SH-SY5Y (cell line): ENCODE measurements at regions not wholly inside any gene's neighbourhood (a gene's known extent, or its start where the extent isn't known, plus 50 kb on each side); places are given as distances from the start of the nearest gene placed in this dataset.

Source experiments
- GATA2 ChIP-seq: IDR thresholded peaks from 2 replicates; pipeline ENCODE4 v1.6.1; 2011; ENCODE audit warnings: mild to moderate bottlenecking, low read depth, low read length
- GATA3 ChIP-seq: IDR thresholded peaks from 2 replicates; pipeline ENCODE4 v1.6.1; 2011; ENCODE audit warnings: low read depth, mild to moderate bottlenecking, low read length, moderate library complexity

DNA sequence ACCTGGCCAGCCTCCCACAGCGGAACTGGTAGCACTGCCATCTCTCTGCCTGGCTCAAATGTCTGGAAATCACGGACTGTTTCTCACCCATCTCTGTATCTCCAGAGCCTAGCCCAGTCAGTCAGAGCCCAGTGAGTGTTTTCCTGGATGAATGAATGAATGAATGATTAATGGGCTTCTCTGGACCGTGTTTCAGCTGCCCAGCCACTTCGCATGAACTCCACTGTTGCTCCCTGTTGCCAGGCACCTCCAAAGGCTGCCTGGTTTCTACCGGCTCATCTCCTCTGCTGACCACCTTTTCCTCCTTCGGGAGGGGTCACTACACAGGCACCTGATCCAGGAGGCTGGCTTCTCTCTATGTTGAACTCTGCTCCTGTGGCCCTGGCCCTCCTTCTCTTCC is 91.0 kb upstream of the SDK2 start:
- no peak for TF ChIP-seq GATA2
- TF ChIP-seq GATA3, result no peak
